Fibroblast of gingiva (primary cell): ENCODE measurements at regions not wholly inside any gene's neighbourhood (a gene's known extent, or its start where the extent isn't known, plus 50 kb on each side); places are given as distances from the start of the nearest gene placed in this dataset.

Experiments
- DNase-seq: peaks from one replicate; pipeline ENCODE4 v3.0.0-alpha.2; 2011; ENCODE audit warnings: low read depth

DNA sequence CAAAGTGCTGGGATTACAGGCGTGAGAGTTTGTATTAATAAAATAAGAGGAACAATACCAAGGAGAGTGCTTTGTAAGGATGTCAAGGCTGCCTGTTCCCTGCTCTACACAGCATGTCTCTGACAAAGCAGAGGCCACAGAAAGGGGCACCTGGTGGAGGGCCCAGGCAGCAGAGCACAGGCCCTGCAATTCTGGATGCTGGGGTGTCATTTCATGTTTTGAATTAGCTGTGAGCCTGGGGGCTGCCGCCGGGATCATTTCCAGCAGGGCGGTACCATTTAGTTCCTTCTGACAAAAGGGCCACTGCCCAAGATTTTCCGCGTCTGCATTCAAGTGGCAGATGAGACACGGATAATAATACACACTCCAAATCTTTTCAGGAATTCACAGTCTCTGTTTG, 396.9 kb downstream of the GADD45G start:
- no peak for DNase-seq

DNA sequence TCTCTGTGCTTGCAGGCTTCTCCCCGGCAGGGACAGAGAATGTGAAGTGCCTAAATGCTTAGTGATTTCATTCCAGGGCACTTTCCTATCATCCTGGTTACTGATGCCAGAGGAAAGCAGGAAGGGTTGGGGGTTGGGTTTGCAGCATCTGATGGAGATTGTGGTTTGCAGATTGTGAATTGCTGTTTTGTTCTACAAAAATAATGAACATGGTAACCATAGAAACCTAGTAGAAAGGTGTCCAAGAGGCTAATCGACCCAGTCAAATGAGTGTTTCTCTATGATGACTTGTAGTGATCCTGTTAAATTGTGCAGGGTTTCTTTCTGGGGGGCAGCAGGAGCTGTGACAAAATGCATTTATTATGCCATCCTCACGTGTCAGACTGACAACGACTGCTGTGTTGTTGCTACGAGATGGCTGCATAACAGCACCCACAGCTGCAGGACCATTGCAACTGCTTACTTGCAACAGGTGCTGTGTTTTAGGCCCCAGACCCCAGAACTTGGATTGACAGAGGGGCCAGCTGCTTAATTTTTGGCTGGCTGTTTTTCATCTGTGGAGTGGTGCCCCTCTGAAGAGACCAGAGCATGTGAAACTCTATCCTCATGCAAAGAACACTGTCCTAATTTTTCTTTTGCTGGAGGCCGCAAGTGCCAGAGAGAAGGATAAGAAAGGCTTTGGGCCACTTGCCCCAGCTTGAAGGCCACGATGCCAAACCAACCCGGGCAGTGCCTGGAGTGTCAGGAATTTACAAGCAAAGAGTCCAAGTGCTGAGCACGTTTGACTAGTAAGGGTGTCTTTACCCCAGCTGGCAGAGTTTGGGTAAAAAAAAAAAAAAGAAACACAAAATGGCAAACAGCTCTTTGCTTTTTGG, 397.8 kb downstream of the GADD45G start:
- peak; percentile 58 for DNase-seq

DNA sequence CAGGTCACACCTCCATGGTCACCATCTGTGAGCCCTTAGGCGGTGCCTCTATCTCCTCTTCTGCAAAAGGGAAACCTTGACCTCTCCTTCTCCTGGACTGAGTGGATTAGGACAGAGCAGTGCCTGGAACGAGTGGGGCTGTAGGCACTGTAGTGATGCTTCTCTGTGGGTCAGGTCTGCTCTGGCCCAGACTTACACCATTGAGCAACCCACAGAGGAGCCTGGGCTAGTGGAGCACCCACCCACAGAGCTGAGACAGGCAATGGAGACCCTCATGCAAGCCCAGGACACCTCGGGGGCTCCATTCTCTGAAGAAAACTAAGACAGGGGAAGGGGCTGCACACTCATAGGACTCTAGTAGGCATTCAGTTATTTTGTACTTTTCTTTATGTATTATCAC, 400.6 kb downstream of the GADD45G start:
- DNase-seq: no peak

DNA sequence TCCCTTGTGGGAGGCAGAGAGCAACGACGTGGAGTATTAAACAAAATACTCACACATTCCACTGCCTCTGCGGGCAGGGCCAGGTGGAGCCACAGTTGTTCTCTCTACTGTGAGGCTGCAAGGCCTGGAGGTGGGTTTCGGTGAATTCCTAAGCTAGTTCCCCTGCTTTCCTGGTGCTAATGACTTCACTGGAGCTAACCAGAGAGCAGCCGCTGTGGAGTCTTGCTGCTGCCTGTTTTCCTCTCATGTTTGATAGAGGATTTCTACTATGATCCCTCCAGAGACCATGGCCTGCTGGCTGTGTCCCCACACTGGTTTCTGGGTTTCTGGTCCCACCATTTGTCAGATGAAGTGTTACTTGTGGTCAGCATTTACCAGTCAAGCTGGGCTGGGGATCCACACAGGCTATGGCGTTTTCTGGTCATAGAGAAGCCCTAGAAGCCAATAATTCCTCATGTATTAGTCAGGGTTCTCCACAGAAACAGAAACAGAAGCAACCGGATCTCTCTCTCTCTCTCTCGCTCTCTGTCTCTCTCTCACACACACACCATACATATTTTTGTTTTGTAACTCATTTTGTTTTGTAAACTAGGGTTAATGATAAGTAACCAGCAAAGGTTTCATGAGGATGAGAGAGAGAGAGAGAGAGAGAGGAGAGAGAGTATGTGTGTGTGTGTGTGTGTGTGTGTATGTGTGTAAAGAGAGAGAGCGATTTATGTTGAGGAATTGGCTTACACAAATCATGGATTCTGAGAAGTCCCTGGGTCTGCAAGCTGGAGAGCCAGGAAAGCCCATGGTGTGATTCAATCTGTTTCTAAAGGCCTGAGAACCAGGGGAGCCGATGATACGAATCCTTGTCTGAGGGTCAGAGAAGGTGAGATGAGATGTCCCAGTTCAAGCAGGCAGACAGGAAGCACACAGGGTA, 403.0 kb downstream of the GADD45G start:
- peak; percentile 64 for DNase-seq

DNA sequence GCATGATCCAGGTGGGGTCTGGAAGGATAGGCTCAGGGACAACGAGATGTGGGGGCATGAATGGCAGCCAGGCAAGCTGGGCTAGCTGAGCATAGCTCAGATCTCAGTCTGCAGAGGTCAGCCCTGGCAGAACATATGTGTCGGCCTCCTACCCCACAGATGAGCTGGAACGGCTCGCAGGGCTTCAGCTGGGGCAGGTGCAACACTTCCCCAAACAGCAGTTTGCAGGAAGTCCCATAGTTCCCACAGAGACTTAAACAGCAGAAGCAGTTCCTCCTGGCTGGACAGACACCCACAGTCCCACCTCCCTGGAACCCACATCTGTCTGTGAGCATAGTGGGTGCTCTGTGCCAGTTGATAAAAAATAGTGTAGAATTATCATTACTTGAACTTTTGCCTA, 404.6 kb downstream of the GADD45G start:
- DNase-seq: no peak

DNA sequence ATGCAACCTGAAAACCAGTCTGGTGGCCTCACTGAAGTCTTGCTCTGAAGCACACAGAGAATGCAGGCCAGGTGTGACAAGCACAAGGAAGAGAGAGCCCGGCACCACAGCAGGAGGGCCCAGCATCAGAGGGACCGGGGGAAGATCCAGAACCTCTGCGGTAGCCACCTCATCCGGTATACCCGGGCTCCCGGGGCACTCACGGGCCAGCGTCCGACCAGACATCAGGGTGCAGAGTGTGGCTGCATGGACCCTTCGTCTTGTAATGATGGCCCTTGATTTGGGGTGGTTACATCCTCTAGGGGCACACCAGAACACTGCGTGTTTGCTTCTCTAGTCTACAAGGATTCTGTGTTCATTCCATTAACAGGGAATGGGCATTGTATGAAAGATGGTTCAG, 406.0 kb downstream of the GADD45G start:
- DNase-seq: no peak

DNA sequence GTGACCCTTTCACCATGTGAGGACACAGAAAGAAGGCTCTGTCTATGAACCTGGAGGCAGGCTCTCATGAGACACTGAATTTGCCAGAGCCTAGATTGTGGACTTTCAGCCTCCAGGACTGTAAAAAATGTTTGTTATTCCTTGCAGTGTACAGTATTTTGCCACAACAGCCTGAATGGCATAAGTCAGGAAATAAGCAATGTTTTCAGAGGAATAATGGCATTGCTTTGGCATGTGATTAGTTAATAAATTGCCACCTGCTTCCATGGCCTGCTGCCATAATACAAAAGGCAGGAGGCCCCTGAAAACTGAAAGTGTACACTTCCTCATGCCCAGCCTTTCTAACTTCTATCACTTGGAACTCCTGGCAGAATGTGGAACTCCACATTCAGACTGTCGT, 408.1 kb downstream of the GADD45G start:
- no peak for DNase-seq

DNA sequence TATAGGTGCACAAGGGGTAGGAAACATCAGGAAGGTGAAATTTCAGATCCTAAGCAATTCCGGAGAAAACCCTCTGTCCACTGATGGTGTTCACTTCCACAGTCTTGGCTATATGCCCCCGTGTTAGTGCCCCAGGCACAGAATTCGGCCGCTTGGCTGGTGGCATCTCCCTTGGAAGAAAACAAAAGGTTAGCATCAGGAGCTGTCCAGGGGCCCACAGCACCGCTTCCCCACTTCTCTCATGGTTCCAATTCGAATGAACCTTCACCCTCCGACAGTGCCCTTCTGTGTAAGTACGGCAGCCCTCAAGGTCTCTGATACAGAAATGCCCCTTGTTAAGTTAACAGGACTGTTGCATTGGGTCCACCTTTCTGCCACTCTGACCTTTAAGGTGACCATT, 409.0 kb downstream of the GADD45G start:
- DNase-seq: no peak

DNA sequence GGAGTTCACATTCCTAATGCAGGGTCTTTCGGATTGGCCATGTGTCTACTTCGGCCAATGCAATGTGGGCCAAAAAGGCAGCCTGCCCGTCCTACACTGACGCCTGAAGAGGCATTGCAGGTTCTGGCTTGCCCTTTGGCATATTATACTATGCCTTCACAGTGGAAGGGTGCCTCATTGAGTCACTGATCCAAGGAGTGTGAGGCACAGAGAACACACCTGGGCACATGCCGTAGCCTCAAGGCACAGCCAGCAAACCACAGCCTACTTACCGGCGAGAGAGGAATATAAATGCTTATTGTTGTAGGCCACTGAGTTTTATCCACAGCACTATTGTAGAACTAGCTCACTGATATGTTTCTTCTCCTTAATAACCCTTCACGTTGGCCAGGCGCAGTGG, 409.6 kb downstream of the GADD45G start:
- DNase-seq: no peak

DNA sequence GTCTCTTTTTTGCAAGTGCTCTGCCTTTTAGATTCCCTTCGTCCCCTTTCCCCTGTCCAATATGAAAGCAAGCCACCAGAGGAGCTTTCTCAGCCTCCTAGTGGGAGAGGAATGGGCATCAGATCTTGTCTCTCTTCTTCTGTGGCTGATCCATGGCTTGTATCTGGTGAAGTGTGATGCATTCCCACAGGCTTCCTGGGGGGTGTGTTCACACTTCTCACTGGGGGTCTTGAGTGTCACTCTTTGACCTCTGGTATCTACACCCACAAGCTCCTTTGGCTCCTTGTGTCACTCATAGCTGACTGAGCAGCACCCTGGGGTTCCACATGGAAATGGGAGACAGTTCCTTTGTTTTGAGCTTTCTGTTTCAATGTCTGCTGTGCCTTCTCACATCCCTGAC, 411.5 kb downstream of the GADD45G start:
- no peak for DNase-seq

DNA sequence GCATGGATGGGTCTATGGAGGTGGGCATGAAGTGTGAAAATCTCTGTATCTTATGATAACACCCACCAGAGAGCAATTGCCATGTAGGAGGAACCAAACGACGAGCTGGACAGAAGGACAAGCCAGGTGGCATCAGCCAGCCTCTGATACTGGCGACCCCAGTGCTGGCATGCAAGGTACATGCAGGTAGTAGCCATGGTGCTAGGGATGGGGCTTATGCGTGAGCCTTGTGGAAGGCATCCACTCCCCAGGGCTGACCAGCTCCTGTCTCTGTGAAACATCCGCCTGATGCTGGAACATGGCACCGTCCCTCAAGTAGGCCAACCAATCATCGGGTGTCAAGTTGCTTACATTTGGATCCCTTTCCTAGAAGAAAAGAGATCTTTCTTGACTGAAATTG, 412.9 kb downstream of the GADD45G start:
- DNase-seq: no peak

DNA sequence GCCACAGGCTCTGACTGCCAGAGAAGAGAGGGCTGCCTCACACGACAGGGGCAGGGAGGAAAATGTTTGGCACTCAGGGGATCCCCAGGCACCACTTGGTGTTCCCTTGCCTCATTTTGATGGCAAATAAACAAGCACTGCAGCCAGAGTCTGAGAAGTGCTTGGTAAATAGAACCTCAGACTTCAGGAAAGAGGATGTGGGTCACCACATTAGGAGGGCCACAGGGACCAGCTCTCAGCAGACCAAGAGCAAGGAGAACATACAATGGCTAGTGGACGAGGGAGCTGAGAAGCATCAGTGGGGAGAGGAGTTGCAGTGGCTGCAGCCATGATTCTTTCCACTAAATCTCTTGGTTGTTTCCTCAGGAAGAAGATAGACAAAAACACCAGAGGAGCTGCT, 413.9 kb downstream of the GADD45G start:
- no peak for DNase-seq

DNA sequence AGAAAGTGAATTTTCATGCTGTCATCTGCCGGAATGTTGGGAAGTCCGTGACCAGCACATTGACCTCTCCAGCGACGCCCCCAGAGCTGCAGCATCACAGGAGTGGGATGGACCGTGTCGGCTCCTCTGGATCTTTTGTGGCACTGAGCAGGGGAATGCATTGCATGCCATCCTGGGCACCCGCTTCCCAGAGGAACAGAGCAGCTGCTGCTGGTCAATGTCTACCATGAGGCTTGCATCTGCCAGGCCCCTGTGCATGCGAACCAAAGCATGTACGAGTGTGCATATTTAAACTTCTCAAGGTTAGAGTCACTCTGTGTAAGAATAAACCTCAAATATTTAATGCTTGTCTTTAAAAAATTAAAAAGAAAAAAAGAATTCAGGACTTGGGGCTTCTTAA, 414.8 kb downstream of the GADD45G start:
- DNase-seq: no peak

DNA sequence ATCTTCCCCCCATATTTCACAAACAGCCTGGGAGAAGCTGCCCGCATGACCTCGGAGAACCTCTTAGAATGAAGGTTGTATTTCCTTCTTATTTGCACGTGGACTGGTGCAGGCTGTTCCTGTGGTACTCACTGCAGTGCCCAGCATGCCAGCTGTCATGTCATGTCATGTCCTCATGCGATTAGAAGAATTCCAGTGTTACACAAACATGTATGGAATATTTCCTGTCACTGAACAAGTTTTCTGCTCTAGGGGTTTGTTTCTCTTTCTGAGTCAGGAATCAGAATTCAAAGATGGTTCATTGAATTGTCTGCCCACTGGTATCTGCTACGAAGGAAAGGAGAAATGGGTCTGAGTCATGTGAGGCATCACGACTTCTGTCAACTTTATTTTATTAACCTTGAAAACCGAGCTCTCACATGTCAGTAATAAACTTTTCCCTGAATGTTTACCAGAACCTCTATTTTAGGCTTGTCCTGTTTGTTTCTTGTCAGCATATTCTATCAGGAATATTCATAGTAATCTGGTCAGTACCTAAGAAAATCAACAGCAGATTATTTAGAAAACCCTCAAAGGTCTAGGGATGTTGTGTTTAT, 415.6 kb downstream of the GADD45G start:
- no peak for DNase-seq

DNA sequence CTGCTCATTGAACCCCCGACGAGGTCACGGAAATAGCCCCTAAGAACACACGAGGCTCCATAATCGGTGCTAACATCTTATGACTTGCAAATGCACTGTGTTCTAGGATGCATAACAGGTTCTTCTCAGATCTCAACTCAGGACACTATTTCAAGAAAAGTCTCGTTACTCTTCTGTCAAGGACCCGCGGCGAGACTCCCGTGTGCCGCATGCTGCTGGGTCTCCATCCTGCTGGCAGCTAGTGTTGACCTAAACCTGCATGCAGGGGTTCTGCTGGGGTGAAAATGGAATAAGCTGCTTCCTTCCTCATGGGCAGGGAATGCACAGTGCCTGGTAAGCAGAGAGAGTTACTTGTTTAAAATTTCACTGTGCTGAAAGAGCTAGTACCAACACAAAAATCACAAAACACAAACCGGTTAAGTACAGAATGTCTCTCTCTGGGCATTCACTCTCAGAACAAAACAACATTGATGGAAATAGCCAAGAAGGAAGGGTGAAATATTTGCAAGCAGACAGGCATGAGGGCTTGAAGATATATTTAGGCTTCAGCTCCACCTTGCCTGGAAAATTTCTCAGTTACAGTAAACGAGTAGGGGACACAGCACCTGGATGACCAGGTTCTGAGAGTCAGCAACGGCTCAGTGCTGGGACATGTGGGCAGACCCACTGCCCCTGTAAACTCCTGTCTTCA, 416.5 kb downstream of the GADD45G start:
- DNase-seq: no peak

DNA sequence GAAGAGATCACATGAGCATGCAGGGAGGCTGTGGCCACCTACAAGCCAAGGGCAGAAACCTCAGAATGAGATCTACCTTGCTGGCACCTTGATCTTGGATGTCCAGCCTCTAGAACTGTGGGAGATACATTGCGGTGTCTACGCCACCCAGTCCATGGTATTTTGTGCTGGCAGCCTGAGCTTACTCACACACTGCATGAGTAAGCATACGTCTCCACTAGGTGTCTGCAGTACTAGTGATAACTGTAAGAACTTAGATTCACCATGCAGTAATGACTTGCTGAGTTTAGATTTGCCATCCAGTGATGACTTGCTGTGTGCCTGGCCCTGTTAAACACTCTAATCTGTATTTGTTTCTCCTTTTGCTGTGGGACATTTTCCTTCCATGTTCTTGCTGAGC, 417.7 kb downstream of the GADD45G start:
- no peak for DNase-seq

DNA sequence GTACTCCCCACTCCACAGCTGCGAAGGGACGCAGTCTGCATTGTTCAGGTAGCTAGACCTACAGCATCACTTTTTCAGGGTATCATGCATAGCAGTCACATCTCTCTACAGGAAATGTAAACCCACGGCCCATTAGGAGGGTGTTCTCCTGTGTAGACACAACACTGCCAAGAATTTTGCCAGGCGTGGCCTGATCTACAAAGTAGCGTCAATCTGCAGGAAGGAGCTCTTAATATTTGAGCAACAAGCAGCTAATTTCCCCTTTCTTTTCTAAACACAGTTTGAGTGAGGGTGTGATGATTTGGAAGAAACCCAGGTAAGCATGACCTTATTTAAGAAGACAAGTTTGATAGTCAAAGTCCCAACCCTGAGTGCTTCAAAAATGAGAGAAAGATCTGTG, 419.0 kb downstream of the GADD45G start:
- DNase-seq: no peak

DNA sequence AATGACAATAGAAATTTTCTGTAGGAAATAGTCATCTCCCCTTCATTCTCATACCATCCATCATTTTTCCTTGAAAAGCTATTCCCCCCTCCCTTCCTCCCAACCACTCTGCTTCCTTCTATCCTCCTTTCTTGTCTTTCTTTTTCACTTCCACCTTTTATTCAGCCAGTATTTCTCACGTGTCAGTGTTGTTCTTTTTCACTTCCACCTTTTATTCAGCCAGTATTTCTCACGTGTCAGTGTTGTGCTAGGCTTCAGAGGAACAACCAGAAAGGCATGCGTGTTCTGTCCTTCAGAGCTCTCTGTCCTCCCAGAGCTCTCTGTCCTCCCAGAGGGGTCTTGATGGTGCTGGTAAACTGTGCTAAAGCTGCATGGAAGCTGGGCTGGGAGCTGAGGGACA, 419.6 kb downstream of the GADD45G start:
- no peak for DNase-seq

DNA sequence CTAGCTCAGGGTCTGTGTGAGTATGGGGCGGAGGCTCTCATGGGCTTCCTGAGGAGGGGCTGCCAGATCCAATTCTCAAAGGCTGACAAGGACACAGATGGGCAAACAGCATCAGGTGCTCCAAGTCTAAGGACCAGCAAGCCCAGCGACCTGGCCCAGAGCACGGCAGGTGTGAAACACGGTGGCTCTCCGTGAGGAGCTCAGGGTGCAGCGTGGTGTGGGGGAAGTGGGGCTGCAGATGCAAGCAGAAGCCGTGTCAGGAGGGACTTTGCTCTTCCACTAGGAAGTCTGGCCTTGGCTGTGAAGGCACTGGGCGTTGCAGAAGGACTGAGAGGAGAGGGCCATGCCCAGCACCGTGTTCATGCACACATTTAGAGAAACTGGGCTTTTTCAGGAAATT, 420.0 kb downstream of the GADD45G start:
- DNase-seq: no peak

DNA sequence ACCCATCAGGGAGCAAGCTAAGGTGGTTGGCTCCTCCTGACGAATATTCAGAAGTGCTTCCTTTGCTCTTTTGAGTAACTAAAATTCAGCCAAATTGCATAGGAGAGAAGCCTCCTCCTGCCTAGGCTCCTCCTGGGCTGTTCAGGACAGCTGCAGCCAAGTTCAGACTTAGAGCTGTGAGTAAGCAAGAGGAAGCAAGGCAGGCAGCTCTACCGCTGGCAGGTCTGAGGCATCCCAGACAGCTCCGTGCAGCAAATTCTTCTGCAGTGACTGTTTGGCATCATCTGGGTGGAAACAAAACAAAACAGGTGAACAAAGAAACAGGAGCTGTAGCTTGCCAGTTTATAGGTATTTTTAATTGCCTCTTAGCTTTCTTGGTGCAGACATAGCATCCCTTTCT, 421.0 kb downstream of the GADD45G start:
- DNase-seq: no peak

DNA sequence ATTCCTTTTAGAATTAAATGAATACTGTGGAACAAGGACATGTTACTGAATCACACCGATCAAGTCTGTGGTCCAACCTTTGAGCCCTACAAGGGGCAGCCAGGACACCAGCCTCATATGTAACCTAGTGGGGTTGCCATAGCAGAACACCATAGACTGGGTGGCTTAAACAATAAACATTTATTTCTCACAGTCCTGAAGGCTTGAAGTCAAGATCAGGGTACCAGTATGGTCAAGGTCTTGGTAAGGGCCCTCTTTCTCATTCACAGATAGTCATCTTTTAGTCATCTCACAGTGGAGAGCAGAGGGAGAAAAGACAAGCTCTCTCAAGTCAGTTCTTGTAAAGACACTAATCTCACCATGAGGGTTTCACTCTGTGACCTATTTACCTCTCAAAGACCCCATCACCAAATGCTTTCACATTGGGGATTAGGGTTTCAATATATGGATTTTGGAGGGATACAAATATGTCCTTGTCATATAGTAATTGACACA, 422.5 kb downstream of the GADD45G start:
- DNase-seq: no peak

DNA sequence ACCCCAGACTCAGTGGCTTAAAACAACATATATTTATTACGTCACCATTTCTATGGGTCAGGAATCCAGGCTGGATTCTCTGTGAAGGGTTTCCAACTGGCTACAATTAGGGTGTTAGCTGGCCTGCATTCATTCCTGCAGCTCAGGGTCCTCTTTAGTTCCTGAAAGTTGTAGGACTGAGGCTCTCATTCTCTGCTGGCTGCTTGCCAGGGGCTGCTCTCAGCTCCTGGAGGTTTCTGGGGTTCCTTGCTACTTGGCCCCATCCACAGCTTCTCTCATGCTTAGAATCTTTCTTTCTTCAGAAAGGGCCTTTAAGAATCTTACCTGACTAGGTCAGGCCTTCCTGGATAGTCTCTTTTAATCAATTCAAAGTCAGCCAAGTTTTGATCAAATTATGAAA, 424.6 kb downstream of the GADD45G start:
- DNase-seq: no peak
